ENCODE measurements at regions not wholly inside any gene's neighbourhood (a gene's known extent, or its start where the extent isn't known, plus 50 kb on each side); places are given as distances from the start of the nearest gene placed in this dataset.

- no peak for DNase-seq (ENCODE audit: low read depth, low spot score)
- ChIA-PET POLR2A (no interaction called here), CTCF (interaction anchor here (0.7 to 1.8 kb wide), 2 partner anchors 14 to 347 kb away, joined by 3 to 6 read pairs; no protein-coding TSS in a partner anchor)
- Histone ChIP-seq H3K4me3 (ENCODE audit: low read depth, low read length) (no peak overlapping the region), H3K27ac (ENCODE audit: low read depth, low read length) (no peak overlapping the region), H3K9me3 (ENCODE audit: control insufficient read depth, insufficient read depth, low read length) (no peaks in the 10 kb centered on the region), H3K27me3 (ENCODE audit: control insufficient read depth, insufficient read depth, low read length) (no peaks in the 10 kb centered on the region)
- no peak for TF ChIP-seq CTCF (IDR thresholded peaks at IDR 0.05; ENCODE audit: low read depth, low read length)
Measured at GRCh38 chr11:109958131-109958820, 134.9 kb upstream of the ZC3H12C start.

DNA sequence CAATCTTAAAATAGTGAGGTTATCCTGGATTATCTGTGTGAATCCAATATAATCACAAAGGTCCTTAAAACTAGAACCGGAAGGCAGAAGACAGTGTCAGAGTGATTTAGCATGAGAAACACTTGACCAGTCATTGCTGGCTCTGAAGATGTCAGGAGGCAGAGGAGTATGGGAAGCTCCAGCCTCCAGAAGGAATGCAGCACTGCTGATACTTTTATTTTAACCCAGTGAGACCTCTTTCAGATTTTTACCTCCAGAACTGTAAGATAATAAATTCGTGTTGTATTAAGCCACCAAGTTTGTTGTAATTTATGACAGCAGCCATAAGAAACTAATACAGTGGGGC lies 134.4 kb upstream of the ZC3H12C start:
- TF ChIP-seq CTCF (IDR thresholded peaks at IDR 0.05; ENCODE audit: low read depth, low read length) = no peak
- DNase-seq (ENCODE audit: low read depth, low spot score) = no peak
- Histone ChIP-seq H3K4me3 (ENCODE audit: low read depth, low read length) (no peak overlapping the region), H3K27ac (ENCODE audit: low read depth, low read length) (no peak overlapping the region), H3K9me3 (ENCODE audit: control insufficient read depth, insufficient read depth, low read length) (no peaks in the 10 kb centered on the region), H3K27me3 (ENCODE audit: control insufficient read depth, insufficient read depth, low read length) (no peaks in the 10 kb centered on the region)
- ChIA-PET CTCF (interaction anchor here (0.7 to 1.8 kb wide), 2 partner anchors 14 to 346 kb away, joined by 3 to 6 read pairs; no protein-coding TSS in a partner anchor), POLR2A (no interaction called here)

- peak; percentile 50 for DNase-seq (ENCODE audit: low read depth, low spot score)
- ChIA-PET CTCF (interaction anchor here (0.6 to 1.2 kb wide), 2 partner anchors 131 to 729 kb away, joined by 3 to 5 read pairs; no protein-coding TSS in a partner anchor), POLR2A (interaction anchor here (0.6 to 1.8 kb wide), 2 partner anchors 110 to 132 kb away, joined by 3 to 4 read pairs; partner anchors contain the start of gene ZC3H12C)
- H3K27me3 ChIP-seq (ENCODE audit: control insufficient read depth, insufficient read depth, low read length) = no peaks in the 10 kb centered on the region
- H3K27ac ChIP-seq (ENCODE audit: low read depth, low read length) = no peak overlapping the region
- no peaks in the 10 kb centered on the region for H3K9me3 ChIP-seq (ENCODE audit: control insufficient read depth, insufficient read depth, low read length)
- no peak overlapping the region for H3K4me3 ChIP-seq (ENCODE audit: low read depth, low read length)
- no peak for TF ChIP-seq CTCF (IDR thresholded peaks at IDR 0.05; ENCODE audit: low read depth, low read length)
Measured at GRCh38 chr11:109960831-109961230, 132.4 kb upstream of the ZC3H12C start.

DNA sequence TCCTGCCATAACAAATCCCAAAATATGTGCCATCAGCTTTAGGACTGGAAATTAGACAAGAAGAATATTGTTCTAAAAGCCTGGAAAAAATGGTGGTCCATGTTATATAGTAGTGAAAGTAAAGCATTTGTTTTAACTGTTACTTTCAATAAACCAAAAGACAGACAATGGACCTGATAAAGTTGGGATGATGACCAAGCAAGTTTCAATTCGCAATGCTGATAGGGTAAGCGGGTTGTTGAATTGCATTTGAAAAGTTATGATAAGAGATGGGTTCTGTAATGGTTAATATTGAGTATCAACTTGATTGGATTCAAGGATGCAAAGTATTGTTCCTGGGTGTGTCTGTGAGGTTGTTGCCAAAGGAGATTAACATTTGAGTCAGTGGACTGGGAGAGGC lies 131.9 kb upstream of the ZC3H12C start:
- TF ChIP-seq CTCF (IDR thresholded peaks at IDR 0.05; ENCODE audit: low read depth, low read length) = no peak
- ChIA-PET CTCF (interaction anchor here (0.6 to 1.2 kb wide), 2 partner anchors 131 to 728 kb away, joined by 3 to 5 read pairs; no protein-coding TSS in a partner anchor), POLR2A (interaction anchor here (0.6 to 1.8 kb wide), 3 partner anchors 109 to 147 kb away, joined by 3 to 4 read pairs (median 3); partner anchors contain the start of gene ZC3H12C)
- H3K27ac ChIP-seq (ENCODE audit: low read depth, low read length) = no peak overlapping the region
- no peak overlapping the region for H3K4me3 ChIP-seq (ENCODE audit: low read depth, low read length)
- H3K9me3 ChIP-seq (ENCODE audit: control insufficient read depth, insufficient read depth, low read length) = no peaks in the 10 kb centered on the region
- no peaks in the 10 kb centered on the region for H3K27me3 ChIP-seq (ENCODE audit: control insufficient read depth, insufficient read depth, low read length)
- DNase-seq (ENCODE audit: low read depth, low spot score) = no peak

DNA sequence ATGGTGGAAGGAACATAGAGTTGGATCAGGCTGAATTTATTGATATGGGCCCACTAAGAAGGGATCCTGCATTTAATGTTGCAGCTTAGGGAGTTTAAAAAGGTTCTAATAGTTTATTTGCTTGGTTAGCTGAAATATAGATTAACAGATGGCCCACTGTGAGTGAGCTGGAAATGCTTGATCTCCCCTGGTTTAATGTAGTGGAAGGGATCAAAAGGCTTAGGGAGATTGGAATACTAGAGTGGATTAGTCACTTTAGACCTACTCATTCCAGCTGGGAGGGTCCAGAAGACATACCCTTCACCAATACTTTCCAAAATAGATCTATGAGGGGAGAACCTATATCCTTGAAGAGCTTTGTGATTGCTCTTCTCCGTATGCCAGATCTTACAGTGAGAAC lies 130.1 kb upstream of the ZC3H12C start:
- TF ChIP-seq CTCF (IDR thresholded peaks at IDR 0.05; ENCODE audit: low read depth, low read length) = no peak
- Histone ChIP-seq H3K4me3 (ENCODE audit: low read depth, low read length) (no peak overlapping the region), H3K27me3 (ENCODE audit: control insufficient read depth, insufficient read depth, low read length) (no peaks in the 10 kb centered on the region), H3K27ac (ENCODE audit: low read depth, low read length) (no peak overlapping the region), H3K9me3 (ENCODE audit: control insufficient read depth, insufficient read depth, low read length) (no peaks in the 10 kb centered on the region)
- DNase-seq (ENCODE audit: low read depth, low spot score) = no peak
- ChIA-PET POLR2A (no interaction called here), CTCF (interaction anchor here (0.6 to 1.2 kb wide), 2 partner anchors 24 to 150 kb away, joined by 3 to 10 read pairs; no protein-coding TSS in a partner anchor)
